ENCODE measurements at regions not wholly inside any gene's neighbourhood (a gene's known extent, or its start where the extent isn't known, plus 50 kb on each side); places are given as distances from the start of the nearest gene placed in this dataset.
"Not testable (repeated sequence)": the region's sequence is repeated elsewhere in the genome, so short reads cannot be mapped to it uniquely, and the experiment has no call there.

DNA sequence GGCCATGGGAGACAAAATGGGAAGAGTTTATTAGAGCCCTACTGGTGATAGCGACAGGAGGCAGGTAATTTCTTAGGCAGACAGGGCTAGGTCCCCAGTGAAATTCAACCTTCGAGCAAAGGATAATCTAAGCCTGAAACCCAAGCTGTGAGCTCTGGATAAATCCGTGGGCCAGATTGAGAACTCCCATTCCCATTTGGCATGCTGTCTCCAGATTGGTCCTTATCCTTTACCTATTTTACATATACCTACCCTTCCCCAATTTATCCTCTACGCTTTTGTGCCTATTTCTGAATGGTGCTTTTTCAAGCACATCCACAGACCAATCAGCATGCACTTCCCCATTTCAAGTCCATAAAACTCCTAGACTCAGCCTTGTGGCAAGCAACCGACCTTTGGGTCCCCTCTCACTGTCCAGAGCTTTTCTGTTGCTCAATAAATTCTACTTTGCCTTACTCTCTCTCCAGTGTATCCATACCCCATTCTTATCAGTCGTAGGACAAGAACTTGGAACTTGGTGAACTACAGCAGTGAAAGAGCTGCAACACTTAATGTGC is 268.0 kb downstream of the MYCN start:
- DNase-seq: no peak

DNA sequence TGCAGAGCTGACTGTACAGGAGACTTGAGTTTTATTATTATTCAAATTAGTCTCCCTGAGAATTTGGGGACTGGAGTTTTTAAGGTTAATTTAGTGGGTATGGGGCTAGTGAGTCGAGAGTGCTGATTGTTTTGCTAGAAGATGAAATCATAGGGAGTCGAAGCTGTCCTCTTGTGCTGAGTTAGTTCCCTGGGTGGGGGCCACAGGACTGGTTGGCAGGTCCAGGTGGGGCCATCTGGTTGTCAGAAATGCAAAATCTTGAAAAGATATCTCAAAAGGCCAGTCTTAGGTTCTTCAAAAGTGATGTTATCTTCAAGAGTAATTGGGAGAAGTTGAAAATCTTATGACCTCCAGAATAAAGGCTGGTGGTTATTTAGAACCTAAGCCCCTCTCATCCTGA is 267.3 kb downstream of the MYCN start:
- DNase-seq: no peak

GRCh38 chr2:16207151-16207550 is 266.8 kb downstream of the MYCN start:
- no peak for DNase-seq

- DNase-seq: no peak
These were observed 266.0 kb downstream of the MYCN start for GRCh38 chr2:16206191-16206944.

GRCh38 chr2:16205631-16206030 is 265.3 kb downstream of the MYCN start:
- no peak for DNase-seq

DNA sequence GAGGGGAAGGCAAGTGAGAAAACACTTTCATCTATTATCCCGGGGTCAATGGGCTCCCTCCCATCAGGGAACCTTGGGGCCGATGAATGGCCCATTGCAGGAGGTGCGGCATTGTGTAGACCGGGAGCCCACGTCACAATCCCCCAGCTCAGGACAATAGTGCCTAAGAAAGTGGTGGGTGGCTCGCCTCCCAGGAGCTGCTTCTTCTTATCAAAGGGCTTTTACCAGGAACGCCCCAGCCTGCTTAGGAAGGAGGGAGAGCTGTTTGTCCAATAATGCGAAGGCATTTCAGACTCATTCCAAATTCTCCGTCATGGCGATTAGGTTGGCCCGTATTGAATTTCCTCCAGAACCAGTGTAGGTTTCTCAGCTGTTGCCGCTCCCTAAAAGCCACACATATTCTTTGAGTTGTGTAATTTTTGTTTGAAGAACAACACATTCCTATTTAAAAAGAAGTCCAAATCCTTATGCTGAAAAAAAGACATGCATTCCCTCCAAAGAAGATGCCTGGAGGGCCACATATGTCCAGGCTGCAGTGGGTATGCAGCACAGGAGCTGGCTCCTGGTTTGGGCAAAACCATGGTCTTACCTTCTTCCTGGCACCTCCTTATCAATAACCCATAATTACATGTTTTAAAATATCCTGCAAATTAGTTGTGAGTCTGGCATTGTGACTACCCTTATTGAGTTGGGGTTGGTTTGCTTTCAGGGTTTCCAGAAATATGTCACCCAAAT is 264.7 kb downstream of the MYCN start:
- no peak for DNase-seq

DNA sequence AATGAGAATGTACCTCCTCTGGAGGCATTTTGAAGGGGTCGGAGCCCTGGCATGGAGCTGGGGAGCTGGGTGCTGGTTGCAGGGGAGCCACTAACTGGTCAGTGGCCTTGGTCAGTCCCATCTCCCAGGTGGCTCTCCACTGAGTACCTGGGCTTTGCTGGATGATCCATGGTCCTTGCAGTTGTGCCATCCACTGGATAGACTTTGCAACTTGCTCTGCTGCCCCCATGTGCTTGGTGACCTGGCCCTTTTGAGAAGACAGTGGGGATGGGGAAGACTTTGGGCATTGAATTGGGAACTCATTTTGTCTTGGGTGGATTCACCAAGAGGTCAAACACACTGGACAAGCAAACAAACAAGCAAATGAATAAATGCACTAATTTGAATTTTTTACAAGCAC is 263.9 kb downstream of the MYCN start:
- DNase-seq: no peak

DNA sequence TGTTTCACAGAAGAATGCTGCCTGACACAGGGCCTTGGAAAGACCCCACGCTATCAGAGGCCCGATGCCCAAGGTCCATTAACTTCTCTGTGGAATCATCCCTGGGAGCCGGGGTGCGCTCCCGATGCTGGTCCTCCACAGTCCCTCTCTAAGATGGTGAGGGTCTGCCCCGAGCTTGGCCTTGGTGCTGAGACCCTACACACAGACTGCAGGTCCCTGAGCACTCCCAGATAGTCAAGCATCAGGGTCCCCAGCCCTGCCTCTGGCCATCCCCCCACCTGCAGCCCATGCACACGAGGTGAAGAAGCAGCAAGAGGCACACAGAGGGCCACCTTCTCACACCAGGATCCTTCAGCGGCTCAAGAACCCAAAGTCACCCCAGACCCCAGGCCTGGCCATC is 263.3 kb downstream of the MYCN start:
- no peak for DNase-seq

DNA sequence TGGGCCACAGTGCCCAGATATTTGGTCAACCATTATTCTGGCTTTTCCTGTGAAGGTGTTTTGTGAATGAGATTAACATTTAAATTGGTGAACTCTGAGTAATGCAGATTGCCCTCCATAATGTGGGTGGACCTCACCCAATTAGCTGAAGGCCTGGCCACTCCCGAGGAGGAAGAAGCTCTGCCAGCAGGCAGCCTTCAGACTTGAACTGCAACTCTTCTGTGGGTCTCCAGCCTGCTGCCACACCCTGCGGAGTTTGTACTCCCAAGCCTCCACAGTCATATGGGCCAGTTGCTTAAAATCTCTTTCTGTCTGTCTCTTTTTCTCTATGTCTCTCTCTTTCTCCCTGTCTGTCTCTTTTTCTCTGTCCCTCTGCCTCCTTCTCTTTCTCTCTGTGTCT is 262.7 kb downstream of the MYCN start:
- no peak for DNase-seq

DNA sequence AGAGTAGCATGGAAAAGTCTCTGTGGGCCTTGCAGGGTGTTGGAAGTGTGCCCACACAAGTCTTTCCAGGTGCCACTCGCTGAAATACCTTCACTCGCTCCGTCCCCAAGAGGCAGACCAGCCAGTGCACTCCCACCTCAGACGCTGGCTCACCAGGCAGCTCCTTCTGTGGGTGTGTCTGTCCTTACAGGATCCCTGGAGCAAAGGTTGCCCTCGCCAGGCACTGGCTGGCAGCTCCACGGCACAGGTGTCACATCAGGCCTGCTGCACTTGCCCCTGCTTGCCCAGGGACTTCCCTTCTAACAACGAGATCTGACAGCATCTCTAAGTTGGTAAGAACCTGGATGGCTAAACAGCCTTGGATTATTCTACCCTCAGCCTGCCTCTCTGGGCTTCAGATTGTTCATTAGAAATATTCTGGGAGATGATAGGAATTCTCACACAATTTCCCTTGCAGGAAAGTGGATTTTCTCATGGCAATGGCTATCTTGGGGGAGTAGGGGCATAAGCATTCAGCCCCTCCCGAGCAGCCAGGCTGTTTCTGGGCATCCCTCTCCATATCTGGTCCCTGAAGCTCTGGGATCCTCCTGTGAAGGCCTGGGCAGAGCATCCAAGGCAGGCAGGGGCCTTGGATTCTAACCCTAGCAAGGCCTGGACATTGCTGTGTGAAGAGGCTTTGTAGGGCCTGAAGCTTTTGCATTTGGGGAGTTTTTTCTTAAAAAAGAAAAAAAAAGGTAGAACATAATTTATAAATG is 262.1 kb downstream of the MYCN start:
- no peak for DNase-seq

- DNase-seq: no peak
These were observed 261.5 kb downstream of the MYCN start for GRCh38 chr2:16201848-16202247.

DNA sequence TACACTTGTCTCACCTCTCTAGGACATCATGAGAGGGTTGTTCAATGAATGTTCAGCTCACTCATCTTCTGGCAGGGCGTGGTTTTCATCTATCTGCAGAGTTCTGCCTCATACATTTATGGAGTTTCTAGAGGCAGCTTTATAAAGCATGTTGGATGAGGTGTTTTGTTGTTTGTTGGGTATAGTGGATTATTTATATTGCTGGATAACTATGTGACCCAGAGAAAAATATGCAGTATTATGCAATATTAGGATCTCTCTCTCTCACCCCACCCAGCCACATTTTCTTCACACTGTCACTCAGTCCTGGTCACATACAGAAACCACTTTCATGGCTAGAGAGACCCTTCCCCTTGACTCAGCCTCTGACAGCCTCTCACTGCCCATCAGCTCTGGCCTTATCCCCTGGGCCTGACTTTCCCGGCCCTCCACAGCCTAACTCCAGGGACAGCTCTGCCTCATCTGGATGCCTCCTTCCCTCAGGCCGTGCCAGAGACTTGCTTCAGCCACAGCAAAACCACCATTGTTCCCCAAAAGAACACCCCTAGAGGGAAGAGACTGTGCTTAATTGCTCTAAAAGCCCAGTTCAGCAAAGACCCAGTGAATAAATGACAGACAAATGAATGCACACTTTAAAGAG is 260.3 kb downstream of the MYCN start:
- no peak for DNase-seq

DNA sequence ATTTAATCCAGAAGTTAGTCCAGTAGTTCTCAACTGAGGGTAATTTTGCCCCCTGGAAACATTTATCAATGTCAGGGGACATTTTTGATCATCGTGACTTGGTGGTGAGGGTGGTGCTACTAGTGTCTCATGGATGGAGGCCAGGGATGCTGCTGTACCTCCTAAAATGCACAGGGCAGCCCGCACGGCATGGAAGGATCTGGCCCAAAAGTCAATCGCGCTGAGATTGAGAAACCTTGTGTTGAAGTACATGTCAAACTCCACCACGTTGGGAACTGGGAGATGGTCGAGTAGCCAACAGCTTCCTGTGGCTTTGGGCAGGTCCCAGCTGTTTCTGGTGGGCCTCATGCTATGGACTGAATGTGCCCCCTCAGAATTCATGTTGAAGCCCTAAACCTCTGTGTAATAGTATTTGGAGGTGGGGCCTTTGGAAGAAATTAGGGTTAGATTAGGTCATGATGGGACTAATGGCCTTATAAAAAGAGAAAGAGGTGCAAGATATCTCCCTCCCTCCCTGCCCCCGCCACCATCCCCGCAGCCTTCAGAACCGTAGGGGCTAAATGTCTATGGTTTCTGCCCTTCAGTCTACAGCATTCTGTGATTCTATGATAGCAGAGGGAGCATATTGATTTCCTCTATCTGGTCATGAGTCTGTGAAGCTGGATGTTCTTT is 259.7 kb downstream of the MYCN start:
- DNase-seq: no peak

DNA sequence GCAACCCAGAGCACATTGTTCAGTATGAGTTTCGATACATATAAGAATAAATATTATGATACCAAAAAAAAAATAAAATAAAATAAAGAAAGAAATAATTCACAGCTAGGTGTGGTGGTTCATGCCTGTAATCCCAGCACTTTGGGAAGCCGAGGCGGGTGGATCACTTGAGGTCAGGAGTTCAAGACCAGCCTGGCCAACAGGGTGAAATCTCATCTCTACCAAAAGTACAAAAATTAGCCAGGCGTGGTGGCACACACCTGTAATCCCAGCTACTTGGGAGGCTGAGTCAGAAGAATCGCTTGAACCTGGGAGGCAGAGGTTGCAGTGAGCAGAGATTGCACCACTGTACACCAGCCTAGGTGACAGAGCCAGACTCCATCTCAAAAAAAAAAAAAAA is 258.9 kb downstream of the MYCN start:
- not testable (repeated sequence) for DNase-seq

GRCh38 chr2:16198166-16198912 is 258.0 kb downstream of the MYCN start:
- DNase-seq: no peak

GRCh38 chr2:16197504-16198147 is 257.3 kb downstream of the MYCN start:
- DNase-seq: no peak

- no peak for DNase-seq
These were observed 256.5 kb downstream of the MYCN start for GRCh38 chr2:16196687-16197503.

DNA sequence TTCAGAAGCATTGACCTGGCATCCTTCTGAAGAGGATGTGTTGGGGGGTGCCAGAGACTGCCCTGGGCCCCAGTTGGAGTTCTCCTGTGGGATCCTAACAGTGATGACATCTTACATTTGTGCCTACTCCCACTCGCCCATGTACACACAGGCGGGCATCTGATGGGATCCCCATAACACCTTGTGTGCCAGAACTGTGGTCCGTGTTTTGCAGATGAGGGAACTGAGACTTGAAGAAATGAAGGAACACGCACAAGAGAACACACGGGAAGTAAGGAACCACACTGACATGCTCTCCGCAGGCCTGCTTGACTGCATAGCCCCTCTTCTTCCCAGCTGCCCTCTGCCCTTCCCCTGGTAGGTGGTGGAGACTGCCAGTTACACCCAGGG is 255.3 kb downstream of the MYCN start:
- no peak for DNase-seq

DNA sequence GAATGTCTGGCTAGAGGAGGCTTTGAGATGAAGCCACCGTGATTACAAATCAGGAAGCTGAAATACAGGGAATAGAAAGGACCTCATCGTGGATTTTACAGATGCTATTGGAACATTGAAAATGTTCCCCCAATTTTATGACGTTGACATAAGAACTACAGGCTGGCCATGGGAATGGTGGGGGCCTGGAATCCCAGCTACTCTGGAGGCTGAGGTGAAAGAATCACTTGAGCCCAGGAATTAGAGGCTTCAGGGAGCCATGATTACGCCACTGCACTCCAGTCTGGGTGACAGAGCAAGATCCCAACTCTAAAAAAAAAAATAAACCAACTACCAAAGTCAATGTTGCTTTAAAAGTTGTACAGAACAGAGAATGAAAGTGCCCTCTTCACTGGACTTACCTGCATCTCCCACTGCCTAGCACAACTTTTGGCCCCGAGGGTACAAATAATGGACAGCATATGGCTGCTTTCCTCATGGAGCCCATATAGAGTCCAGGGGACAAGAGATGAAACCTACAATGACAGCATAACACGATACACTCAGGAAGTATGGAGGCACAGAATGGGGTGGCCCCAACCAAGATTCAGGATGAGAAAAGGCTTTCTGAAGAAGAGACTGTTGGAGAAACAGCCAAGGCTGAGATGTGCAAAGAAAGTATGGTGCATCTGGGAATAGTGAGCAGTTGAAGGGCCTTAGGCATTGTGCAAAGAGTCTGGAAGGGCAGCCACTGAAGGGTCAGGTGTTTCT is 254.8 kb downstream of the MYCN start:
- DNase-seq: no peak

DNA sequence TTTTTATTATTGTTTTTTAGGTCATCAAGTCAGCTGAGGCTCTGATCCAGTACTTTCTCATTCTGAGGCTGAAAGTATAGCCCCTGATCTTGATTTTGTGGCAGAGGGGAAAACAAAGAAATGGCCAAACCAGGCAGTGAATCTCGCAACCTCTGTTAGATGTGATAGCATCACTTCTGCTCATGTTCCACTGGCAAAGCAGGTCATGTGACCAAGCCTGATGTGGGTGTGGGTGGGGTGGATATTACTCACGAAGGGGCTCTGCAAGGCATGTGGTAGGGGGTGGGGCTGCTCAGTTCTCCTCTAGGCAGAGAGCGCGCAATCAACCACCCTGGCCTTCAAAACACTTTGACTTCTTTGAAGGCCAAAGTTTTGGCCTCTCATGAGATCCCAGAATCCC is 254.2 kb downstream of the MYCN start:
- no peak for DNase-seq
